Left hindlimb (tissue), 1 donor: ENCODE measurements at regions not wholly inside any gene's neighbourhood (a gene's known extent, or its start where the extent isn't known, plus 50 kb on each side); places are given as distances from the start of the nearest gene placed in this dataset.
"Not testable (repeated sequence)": the region's sequence is repeated elsewhere in the genome, so short reads cannot be mapped to it uniquely, and the experiment has no call there.

Experiments
- DNase-seq: peaks from one replicate; pipeline ENCODE4 v3.0.0-alpha.2; 2018

DNA sequence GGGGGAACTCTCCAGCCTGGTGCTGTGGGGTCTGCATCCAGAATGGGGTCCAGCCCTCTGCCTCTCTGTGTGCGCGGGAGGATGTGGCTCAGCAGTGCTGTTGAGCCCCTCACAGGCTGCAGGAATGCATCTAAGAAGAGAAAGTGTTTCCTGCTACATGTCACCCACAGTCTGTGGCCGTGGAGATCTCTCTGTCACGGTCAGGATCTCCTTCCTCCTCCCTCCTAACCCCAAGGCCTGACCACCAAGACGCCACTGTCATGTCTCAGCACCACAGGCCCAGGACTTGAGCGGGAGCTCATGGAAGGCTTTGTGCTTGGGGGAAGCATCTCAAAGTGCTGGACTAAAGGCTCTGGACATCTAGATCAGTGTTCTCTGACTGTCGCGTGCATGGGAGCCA is 90.1 kb downstream of the SREK1 start:
- DNase-seq, result no peak

- no peak for DNase-seq
Observed at GRCh38 chr5:66238435-66238834, 94.3 kb downstream of the SREK1 start.

- DNase-seq, result no peak
Observed at GRCh38 chr5:66239034-66239433, 94.9 kb downstream of the SREK1 start.

DNA sequence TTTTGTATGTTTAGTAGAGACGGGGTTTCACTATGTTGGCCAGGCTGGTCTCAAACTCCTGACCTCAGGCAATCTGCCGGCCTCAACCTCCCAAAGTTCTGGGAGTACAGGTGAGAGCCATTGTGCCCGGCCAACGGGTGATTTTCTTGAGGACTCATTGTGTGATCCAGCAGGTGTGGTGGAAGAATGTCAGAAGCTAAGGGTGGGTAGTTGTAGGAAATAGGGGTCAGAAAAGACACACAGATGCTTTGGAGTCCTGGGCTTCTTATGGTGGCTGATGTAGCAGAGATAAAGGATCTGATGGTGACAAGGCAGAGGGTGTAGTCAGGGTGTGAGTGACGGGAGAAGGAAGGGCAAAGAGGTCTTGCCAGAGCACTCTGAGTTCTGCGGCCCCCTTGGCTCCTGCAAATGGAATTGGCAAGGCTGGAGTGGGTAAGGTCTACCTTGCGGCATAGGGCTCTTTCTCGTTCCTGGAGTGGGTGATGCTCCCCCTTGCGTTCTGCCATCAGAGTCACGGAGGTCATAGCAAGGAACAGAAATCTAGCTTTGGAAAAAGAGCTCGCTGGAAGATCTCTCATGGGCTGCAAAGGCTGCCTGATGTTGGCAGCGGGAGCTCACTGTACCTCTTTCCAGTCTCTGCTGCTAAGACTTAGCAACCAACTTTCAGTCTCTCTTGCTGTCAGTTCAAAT is 97.2 kb downstream of the SREK1 start:
- no peak for DNase-seq

DNA sequence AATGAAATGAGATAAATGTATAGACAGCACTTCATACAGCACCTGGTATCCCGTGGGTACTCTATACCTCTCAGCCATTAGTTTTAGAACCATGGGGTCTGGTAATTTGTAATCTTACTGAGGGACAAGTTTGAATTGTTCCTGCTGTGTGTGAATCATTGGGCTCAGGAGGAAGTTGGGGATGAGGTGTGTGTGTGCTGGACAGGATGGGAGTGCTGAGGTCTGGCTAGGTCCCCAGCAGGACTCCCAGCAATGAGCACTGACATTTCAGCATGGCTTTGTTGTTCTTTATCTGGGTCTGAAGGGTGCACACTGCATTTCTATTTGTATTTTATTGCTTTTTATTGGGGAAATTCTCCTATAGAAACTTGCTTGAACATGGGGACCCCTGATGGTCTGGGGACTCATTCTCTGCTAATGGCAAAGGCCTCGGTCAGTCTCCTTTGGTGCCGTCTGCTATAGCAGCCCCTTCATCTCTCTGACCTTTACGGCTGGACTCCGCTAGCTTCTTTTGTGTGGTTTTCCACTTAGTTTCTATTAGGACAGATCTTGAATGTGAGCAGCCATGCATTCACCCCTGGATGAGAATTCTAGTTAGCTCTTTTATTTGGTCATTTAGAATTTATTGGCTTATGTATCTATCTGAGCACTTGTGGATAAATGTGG is 98.1 kb downstream of the SREK1 start:
- no peak for DNase-seq

GRCh38 chr5:66246608-66247007 is 102.5 kb downstream of the SREK1 start:
- DNase-seq, result no peak

GRCh38 chr5:66247176-66247960 is 103.3 kb downstream of the SREK1 start:
- no peak for DNase-seq

DNA sequence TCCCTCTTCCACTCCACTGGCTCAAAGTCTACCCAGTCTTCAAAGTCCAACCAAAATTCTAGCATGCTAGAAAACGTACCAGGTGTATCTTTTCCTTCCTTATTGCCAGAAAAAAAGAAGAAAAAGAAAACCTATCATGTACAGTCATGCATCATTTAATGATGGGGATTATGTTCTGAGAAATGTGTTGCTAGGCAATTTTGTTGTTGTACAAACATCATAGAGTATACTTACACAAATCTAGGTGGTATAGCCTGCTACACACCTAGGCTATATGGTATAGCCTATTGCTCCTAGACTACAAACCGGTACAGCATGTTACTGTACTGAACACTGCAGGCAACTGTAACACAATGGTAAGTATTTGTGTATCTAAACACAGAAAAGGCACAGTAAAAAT is 104.8 kb downstream of the SREK1 start:
- no peak for DNase-seq

DNA sequence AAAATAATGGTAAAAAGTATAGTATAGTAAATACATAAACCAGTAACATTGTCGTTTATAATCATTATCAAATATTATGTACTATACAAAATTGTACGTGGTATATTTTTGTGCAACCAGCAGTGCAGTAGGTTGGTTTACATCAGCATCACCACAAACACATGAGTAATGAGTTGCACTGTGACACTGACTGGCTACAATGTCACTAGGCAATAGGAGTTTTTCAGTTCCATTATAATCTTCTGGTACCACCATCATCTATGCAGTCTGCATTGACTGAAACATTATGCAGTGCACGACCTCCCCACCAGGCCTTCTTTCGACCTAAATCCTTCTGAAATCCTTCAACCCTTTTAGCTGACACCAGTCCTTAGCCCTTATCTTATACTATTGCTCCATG is 105.8 kb downstream of the SREK1 start:
- DNase-seq, result no peak

- no peak for DNase-seq
Observed at GRCh38 chr5:66252849-66253248, 108.7 kb downstream of the SREK1 start.

GRCh38 chr5:66255714-66256113 is 111.6 kb downstream of the SREK1 start:
- DNase-seq, result no peak

- no peak for DNase-seq
Observed at GRCh38 chr5:66273121-66273520, 129.0 kb downstream of the SREK1 start.

GRCh38 chr5:66276986-66277385 is 132.9 kb downstream of the SREK1 start:
- DNase-seq, result no peak

GRCh38 chr5:66277981-66278380 is 133.9 kb downstream of the SREK1 start:
- DNase-seq, result no peak

DNA sequence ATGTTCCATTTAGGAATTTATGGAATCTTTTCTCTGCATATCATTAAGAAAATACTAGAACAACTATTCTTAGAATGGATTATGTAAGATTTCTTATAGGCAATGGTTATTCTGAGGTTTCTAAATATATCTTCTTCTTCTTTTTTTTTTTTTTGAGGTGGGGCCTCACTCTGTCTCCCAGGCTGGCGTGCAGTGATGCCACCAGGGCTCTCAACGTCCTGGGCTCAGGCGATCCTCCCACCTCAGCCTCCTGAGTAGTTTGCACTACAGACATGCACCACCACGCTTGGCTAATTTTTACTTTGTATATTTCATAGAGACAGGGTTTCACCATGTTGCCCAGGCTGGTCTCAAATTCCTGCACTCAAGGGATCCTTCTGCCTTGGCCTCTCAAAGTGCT is 137.2 kb downstream of the SREK1 start:
- DNase-seq, result no peak

- DNase-seq, result no peak
Observed at GRCh38 chr5:66284588-66285342, 140.7 kb downstream of the SREK1 start.

DNA sequence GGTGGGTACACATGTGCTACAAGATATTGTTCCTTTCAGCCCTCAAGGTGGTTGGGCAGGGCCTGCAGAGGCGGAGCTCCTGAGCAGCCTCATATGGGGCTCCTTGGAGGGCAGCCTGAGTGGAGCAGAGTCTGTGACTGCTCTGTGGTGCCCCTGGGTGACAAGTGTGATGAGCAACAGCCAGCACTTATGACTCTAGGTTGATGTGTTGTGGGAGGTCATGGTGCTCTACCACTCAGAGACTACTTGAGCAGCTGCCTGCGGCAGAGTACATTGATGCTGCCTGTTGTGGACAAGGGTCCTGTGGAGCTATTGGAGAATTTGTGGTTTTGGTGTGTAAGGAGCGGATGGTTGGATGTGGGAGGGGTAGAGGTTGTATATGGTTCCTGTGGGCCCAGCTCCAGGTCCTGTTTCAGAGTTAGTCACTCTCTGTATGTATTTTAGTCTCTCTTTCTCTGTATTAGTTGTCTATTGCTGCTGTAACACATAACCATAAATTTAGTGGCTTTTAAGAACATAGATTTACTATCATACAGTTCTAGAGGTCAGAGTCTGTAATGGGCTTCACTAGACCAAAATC is 141.3 kb downstream of the SREK1 start:
- DNase-seq, result no peak

DNA sequence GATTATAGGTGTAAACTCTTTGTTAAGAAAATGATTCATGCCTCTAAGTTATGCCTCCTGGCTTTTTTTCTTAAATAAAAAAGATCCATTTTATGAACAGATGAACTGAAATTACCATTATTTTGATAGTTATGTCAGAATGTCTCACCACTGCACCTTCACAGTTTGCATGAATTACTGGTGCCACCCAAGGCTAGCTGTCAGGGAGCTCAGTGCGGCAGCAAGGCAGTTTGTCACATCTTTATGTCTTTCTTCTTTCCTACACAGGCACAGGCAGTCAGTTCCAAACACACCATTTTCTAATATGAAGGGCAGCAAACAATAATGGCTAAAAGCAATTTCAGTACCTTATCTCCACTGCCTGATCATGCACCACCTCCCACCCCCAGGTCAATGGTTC is 147.7 kb downstream of the SREK1 start:
- no peak for DNase-seq

GRCh38 chr5:66293851-66294250 is 149.8 kb downstream of the SREK1 start:
- DNase-seq, result not testable (repeated sequence)

GRCh38 chr5:66299463-66299862 is 155.4 kb downstream of the SREK1 start:
- no peak for DNase-seq

DNA sequence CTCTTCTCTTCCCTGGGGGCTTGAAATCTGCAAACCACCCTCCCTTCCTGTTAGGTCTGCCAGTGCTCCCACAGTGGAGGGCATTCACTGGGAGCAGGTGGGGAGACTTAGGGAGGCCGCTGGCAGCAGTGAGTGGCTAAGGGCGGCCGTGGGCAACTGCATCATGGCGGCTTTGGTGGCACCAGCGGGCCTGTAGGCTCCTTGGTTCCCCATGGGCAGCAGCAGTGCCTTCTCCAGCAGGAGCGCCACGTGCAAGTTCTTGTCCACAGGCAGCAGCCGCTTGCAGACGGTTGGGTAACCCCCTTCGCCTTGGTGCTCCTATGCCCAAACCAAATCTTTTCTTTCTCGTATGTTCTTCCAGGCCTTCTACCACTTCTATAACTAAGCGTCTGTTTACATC is 158.2 kb downstream of the SREK1 start:
- no peak for DNase-seq

GRCh38 chr5:66306105-66306843 is 162.2 kb downstream of the SREK1 start:
- DNase-seq, result peak; percentile 68
